ENCODE measurements at regions not wholly inside any gene's neighbourhood (a gene's known extent, or its start where the extent isn't known, plus 50 kb on each side); places are given as distances from the start of the nearest gene placed in this dataset.

DNA sequence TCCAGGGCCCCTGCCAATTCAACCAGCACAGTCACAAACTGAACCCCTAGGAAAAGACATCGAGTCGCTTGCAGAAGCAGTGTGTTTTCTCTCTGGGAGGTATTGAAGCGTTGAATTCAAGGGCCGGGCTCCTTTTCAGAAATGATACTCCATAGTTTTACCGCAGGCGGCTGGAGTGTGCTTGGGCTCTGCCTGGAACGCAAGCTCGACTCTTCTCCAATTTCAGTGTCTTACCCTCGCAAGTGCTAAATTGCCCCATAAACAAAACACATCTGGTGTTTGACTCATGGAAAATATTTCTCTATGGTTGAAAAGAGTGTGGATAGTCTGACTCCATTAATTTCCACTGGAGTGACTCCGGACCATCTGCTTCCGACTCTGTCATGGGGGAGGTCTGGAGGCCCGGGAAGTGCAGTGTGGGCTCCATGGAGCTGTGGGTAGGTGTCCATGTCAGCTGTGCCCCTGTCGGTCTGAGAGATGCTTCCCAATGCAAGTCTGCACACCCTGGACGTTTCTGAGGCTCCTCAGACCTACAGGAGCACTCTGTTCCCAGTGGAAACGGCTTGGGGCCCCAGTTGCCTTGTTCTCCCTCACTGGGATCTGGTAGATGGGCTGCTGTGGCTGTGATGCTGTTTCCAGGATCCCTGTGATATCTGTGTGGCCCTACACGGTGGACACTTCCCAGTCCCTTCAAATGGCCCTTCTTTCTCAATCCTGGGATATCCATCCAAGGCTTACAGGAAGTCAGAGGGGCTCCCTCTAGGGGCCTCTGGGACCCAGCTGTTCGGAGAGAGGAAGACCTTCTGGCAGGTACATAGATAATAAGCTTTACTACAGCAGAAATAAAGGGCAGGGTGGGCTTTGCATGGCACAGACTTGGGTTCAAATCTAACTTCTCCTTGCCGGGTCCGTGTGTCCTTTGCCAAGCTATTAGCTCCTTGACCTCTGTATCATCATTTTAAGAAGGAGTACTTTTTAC, 119.8 kb upstream of the CDH13 start:
- intact Hi-C loops (cut with DNase I) = no loop called here
- DNase-seq (ENCODE audit: low spot score) = no peak

DNA sequence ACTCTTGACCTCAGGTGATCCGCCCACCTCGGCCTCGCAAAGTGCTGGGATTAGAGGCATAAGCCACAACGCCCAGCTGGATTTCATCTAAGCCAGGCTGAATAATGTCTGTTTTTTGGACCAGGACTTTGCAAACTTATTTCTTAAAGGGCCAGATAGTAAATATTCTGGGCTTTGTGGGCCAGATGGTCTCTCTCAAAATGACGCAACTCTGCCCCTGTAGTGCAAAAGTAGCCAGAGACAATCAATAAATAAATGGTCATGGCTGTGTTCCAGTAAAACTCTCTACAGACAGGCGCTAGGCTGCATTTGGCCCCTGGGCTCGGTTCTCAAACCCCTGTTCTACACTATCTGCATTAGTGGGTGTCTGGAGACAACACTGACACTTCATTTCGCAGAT, 121.9 kb upstream of the CDH13 start:
- DNase-seq (ENCODE audit: low spot score) = no peak
- intact Hi-C loops (cut with DNase I) = no loop called here

DNA sequence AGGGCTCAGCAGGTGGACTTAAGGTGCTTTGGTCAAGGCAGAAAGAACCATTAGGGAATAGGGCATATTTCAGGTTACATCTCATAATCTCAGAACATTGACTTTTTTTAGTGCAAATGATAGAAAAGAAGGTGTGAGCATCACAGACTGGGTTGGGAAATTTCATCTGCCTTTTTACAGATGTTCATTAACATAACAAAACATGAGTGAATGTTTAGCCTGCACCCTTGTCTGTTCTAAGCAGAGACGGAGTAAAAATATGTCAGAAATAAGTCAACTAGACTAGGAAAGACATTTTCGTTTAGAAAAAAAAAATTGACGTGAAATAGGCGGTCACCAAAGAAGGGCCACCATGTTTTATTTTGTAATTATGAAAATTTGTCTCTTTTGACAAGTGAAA, 127.5 kb upstream of the CDH13 start:
- no peak for DNase-seq (ENCODE audit: low spot score)
- intact Hi-C loops (cut with DNase I) = no loop called here

DNA sequence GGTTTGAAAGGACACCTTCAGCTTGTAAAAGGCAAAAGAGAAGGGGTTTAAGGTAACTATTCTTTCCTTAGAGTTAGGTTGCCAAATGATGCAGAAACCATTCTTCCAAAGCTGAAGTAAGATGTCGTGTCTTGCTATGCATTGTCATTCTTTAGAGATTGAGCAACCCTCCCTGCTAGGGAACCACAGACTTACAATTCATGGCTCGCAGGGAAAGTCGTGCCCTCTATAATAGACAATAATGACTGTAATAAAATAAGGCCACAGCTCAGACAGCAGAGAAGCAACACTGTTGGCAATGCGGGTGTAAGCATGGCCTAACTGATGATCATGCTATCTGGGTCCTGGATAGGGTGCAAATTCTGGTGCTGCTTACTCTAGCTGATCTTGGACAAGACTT, 129.6 kb upstream of the CDH13 start:
- intact Hi-C loops (cut with DNase I) = no loop called here

DNA sequence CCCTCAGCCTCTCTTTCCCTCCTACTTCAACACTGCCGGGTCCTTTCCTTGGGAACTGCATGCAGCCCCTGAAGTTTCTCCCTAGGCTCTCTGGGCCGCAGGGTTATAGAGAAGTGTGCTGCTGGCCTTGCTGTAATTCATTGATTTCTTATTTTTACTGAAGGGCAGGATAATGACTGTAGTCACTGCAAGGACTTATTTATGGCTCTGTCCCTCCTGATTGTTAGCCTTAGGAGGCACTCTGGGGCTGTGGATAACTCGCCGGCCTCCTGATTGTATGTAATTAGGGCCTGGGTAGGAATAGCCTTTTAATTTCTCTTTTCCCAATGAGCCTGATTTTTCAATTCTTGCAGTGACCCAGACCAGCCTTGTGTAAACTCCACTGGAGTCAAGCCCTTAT, 138.3 kb upstream of the CDH13 start:
- intact Hi-C loops (cut with DNase I) = no loop called here
- no peak for DNase-seq (ENCODE audit: low spot score)

More for the DNA sequence above, 129.6 kb upstream of the CDH13 start:
- no peak for DNase-seq (ENCODE audit: low spot score)

DNA sequence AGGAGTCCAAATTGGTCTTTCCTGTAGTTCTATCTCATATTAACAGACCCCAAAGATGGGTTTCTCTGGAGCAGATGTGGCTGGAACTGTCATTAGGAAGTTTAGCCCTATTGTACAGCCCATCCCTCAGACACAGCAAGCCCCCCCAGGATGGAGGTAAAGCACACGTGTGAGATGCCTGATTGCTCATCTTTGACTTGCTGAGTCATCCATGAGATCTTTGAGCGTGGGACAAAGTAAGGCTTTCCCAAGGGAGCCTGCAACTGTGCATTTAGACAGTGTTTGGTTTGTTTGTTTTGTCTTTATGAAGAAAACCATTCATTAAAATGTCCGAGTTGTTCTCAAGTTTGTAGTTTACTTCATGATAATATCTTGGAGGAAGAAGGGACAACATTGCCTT, 145.3 kb upstream of the CDH13 start:
- no peak for DNase-seq (ENCODE audit: low spot score)
- intact Hi-C loops (cut with DNase I) = no loop called here

DNA sequence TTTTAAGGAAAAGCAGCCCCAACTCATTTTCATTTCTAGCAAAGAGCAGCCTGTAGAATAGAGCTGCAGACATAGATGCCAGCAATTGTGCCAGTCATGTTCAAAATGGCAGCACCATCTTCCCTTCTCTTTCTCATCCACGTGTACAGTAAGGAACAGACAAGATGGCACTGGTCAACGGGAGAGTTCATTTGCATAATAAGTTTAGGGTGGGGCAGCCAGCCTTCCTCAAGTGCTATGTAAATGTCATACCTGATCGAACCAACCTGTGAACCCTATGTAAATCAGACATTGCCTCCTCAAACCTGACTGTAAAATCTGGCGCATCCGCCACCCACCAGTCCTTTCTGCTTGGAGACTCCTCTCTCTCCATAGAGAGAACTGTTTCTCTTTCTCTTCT, 150.0 kb upstream of the CDH13 start:
- no peak for DNase-seq (ENCODE audit: low spot score)
- intact Hi-C loops (cut with DNase I) = no loop called here

DNA sequence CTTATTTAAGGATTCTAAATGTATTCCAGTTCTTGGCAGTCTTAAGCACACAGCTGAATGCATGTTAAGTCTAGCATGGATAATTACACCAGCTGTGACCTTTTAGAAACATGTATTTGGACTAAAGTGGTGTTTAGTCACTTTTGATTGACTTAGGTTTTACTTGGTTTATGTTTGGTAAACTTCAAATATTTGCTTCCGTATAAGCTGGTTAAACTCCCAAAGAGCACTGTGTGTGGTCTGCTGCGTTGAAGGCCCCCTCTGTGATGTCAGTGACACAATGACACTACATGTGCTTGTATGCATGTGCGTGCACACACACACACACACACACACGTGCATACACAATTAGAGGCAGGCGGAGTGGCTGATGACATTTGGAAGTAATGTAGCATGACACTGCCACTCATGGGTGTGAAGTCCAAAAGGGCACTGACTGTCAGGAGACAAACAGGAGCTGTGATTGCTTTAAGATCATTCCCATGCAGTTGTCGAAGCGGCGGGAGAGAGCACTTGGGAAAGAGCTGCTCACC, 156.1 kb upstream of the CDH13 start:
- no peak for DNase-seq (ENCODE audit: low spot score)
- intact Hi-C loops (cut with DNase I) = no loop called here

DNA sequence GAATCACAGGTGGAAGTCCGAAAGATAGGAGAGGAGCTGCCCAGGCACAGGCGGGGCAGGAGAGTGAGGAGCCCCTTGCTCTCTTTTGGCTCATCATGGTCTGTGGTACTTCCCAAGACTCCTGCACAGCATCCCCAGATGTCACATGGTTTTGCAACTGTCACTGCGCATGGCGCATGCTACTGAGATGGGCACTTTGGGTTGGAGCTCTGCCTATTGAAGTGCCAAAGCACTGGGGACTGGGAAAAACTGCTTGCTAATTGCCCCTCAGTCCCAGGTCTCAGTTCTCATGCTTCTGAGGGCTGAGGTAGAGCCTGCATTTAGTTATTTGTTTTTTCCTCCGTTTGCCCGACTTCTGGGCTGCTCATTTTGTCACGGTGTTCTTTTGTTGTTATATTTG, 156.8 kb upstream of the CDH13 start:
- intact Hi-C loops (cut with DNase I) = no loop called here
- no peak for DNase-seq (ENCODE audit: low spot score)

DNA sequence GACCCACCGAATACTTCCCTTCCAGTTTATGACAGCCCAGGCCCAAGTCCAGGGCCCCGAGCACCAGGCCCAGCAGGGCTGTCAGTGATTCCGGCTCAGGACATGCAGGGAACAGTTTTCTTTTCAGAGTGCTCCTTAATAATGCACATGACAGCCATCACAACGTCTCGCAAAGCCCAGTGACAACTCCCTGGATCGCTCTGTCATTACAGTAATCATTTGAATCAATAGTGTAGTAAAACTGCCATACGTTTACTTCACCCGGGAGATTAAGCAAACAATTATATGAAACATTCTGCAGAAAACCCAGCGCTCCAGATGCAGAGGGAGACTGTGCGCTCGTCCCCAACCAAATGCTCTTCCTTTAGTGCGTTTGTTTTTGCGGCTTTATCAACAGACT, 162.6 kb upstream of the CDH13 start:
- intact Hi-C loops (cut with DNase I) = no loop called here
- no peak for DNase-seq (ENCODE audit: low spot score)

DNA sequence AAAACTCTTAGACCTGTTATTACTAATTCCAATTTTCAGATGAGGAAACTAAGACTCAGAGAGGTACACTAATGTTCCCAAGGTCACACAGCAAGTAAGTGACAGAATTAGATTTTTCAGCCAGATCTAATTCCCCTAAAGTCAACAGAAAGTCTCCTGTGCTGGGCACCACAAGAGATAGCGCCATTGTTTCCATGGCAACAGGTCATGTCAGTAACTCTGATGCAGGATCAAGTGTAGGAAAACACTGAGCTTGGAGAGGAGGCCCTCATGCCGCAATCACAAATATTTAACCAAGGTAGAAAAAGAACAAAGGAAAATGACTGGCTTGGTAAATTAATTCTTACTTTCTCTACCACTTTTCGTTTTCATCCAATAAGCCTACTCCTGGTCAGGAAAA, 166.0 kb upstream of the CDH13 start:
- no peak for DNase-seq (ENCODE audit: low spot score)
- intact Hi-C loops (cut with DNase I) = no loop called here

DNA sequence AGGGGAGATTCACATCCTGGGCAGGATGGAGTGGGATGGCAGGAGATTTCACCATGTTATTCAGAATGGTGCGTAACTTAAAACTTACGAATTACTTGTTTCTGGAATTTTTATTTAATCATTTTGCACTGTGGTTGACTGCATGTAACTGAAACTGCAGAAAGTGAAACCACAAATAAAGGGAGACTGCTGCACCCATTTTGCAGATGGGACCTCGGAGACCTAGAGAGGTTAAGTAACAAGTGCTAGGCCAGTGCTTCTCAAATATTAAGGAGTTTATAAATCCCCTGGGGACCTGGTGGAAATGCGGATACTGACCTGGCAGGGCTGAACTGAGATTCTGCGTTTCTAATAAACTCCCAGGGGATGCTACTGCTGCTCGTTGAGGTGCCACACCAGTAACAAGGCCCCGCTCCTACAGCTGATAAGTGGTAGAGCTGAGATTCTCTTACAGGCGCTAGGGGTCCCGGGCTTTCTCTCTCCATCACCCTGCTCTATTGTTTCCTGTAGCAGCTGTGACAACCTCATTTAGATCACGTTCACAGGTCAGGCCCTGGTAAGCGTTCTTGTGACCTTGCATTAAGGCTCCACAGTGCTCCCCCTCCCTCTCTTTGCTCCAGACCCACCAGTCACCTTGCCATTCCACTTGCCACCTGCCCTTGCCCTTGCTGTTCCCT, 167.1 kb upstream of the CDH13 start:
- intact Hi-C loops (cut with DNase I) = loop anchor here in 1 of 2 donors (10.0 kb wide), 1 partner anchor 195 kb away; no protein-coding TSS in a partner anchor
- DNase-seq (ENCODE audit: low spot score) = no peak

DNA sequence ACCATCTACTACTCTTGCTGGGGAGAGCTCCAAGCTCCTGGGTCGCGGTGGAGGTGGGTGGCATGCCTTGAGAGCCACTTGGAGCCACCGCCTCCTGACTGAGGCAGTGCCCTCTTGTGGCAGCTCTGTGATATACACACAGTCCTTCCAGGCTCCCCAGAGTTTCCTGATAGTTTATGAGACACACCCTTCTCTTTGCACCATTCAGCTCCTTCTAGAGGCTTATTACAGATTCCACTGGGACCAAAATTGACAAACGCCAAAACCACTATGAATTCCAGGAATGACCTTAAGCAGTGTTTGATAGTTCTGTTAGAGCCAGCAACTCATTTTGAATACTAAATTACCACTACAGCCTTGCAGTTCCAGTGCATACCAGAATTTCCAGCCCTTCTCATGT, 170.1 kb upstream of the CDH13 start:
- DNase-seq (ENCODE audit: low spot score) = no peak

DNA sequence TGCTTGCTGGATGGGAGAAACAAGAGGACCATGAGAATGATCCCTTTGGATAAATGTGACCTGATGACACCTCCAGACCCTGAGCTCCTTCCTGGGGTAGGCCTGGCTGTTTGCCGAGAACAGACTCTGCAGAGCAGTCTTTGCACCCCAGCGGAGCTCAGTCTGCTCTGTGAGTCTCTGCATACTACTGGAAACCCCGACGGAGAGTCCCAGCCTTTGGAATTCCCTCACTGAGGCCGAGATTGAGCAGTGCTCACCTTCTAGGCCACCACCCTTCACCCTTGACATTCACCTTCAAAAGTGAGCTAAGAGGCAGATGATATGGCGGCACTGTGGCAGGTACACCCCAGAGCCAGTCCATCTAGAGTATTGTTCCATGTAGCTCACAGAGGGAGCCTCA, 172.2 kb upstream of the CDH13 start:
- no peak for DNase-seq (ENCODE audit: low spot score)
- intact Hi-C loops (cut with DNase I) = loop anchor here in 1 of 2 donors (10.0 kb wide), 1 partner anchor 190 kb away; no protein-coding TSS in a partner anchor

More for the DNA sequence above, 170.1 kb upstream of the CDH13 start:
- intact Hi-C loops (cut with DNase I) = loop anchor here in 1 of 2 donors (10.0 kb wide), 1 partner anchor 192 kb away; no protein-coding TSS in a partner anchor

DNA sequence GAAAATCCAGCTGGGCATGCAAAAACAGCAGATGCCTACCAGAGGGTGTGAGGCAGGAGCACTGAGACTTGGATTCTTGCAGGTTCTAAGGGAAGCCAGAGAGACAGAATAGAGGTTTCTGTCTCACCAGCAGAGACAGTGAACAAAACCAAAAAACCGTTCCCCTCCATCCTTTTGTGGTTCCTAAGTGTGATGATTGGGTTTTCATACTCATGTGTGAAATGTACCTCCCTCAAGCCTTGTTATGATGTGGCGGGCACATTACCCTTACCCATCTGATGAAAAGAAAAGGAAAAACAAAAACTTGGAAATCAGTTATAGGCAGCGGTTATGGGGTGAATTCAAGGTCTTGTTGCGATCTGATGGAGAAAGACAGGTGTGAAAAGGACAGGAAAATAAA, 172.6 kb upstream of the CDH13 start:
- DNase-seq (ENCODE audit: low spot score) = no peak
- intact Hi-C loops (cut with DNase I) = loop anchor here in 1 of 2 donors (10.0 kb wide), 1 partner anchor 189 kb away; no protein-coding TSS in a partner anchor

DNA sequence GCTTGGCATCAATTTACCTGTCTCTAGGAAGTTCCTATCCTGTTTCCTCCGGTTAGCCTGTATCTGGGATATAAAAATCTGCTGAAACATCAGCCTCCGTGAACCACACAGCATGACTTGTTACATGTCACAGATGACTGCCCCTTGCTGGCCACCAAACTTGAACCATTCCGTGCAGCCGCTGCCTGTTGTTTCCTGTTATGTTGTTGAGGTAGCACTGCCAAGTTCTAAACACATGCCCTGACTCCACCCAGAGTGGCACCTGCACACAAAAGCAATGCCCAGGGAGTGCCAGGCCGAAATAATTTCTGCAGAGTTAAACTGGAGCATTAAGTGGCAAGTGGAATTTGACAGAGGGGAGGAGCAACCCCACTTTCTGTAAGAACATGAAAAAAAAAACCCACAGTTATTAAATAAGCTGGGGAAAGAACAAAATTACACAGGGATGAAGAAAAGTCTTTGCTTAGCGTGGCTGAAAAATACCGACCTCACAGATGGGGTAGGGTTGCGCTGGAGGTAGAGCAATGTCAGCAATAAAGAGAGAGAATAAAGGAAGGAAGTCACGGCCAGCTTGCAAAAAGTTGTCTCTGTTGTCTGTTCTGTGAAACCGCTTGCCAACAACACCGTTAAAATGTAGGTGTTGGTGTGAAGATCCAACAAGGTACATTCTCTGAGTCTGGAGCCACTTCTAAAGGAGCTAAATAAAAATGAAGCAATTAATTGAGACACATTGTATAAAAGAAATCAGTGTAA, 174.6 kb upstream of the CDH13 start:
- intact Hi-C loops (cut with DNase I) = loop anchor here in 1 of 2 donors (10.0 kb wide), 1 partner anchor 187 kb away; no protein-coding TSS in a partner anchor
- no peak for DNase-seq (ENCODE audit: low spot score)

DNA sequence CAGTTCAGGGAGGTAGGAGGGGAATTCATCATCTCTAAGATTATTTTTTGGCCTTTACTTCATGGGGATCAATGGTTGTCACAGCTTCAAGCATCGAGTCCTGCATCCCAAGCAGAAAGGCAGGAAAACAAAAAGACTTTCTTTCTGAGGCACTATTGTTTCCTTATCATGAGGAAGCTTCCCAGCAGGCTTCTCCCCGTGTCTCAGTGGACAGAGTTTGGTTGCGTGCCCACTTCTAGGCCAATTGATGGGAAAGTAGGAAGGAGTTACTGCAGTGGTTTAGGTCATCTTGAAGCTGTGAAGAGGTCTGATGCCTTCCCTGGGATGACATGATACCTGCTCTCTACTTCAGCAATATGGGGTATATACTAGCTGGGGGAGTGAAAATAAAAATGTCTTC, 175.3 kb upstream of the CDH13 start:
- no peak for DNase-seq (ENCODE audit: low spot score)
- intact Hi-C loops (cut with DNase I) = loop anchor here in 1 of 2 donors (10.0 kb wide), 1 partner anchor 187 kb away; no protein-coding TSS in a partner anchor

DNA sequence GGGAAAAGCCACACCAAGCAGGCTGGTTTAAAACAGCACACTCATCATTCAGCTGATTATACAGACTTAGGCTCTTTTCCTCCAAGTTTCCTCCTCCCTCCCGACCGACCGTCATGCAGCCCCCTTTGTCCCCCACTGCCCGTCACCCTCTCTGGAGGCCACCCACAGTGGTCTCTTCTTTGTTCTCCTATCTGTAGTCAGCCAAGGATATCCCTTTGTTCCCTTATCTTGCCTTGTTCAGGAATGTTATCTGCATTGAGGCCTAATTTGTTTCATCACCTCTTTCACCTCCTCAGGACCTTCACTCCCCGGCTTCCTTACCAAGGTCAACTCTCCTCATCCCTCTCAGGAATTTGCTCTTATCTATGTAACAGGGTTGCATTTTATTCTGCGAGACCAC, 186.4 kb upstream of the CDH13 start:
- intact Hi-C loops (cut with DNase I) = no loop called here
- DNase-seq (ENCODE audit: low spot score) = no peak

DNA sequence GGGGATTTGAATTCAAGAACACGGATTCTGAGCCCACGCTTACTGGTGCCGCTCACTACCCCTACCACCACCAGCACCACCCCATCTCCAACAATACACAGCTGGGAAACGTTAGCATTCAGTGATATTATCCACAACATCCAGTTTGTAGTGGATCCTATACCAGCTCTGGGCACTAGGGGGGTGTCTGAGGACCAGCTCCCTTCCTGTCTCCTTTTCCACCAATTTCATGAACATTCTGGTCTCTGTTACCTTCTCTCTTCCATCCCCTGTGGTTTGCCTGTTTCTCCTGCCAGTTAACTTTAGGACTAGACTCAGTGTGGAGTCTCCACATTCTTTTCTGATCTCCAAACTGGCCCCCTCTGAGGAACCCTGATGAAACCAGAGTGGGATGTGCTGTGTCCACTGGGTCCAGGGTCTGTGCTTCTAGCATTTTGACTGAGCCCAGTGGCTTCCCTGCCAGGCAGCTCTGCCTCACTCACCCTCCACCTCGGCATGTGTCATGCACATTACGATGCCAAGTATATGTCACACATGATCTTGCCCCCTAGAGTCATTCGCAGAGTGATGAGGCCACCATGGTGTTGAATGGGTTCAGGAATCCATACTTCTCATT, 187.0 kb upstream of the CDH13 start:
- intact Hi-C loops (cut with DNase I) = no loop called here
- DNase-seq (ENCODE audit: low spot score) = no peak

Data from posterior vena cava (tissue), 2 donors.